GM18868 (cell line): ENCODE measurements at regions not wholly inside any gene's neighbourhood (a gene's known extent, or its start where the extent isn't known, plus 50 kb on each side); places are given as distances from the start of the nearest gene placed in this dataset.

ENCODE experiments used
- ATAC-seq: cut with Tn5 transposase; IDR thresholded peaks from one replicate; pipeline ENCODE4 v1.9.1; 2021; ENCODE audit warnings: mild to moderate bottlenecking, moderate library complexity; ENCODE audit not compliant: unreplicated experiment

DNA sequence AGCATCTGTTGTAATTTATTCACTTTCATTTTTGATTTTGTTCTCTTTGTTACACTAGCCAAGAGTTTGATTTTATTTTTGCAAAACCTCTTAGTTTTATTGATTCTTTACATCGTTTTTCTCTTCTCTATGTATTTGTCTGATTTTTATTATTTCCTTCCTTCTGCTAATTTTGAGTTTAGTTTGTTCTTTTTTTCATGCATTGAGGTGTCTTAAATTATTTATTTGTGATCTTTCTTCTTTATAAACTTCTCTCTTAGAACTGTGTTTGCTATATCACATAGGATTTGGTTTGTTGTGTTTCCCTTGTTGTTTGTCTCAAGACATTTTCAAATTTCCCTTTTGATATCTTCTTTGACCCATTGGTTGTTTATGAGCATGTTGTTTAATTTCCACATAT lies 51.7 kb upstream of the NFKBIA start:
- ATAC-seq, result no peak

DNA sequence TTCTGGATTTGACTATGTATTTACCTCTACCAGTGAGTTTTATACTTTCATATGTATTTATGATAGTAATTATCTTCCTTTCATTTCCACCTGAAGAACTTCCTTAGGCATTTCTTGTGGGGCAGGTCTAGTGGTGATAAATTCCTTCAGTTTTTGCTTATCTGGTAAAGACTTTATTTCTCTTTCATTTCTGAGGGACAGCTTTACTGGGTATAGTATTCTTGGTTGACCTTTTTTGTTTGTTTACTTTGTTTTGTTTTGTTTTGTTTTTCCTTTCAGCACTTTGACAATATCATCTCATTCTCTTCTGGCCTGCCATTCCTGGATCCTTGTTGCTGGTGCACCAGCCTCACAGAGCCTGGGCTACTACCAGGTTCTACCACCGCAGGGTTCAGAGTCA lies 53.9 kb upstream of the NFKBIA start:
- ATAC-seq, result no peak

DNA sequence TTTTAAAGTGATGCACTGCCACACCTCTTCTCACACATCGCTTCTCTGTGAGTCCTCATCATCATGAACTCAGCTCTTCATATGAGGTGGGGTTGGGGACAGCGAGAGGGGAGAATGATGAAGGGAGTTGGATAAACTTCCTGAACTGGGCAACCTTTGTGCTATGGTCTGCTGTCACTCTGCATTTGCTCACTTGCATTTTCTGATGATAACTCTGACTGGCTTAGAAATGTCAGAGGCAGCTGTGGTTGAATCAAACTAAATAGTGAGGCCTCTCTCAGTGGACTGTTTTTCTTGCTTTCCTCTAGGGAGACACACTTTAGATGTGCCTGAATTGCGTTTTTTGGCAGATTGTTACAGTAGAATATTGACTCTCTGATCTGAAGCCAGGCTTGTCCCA lies 55.2 kb upstream of the NFKBIA start:
- ATAC-seq, result no peak

DNA sequence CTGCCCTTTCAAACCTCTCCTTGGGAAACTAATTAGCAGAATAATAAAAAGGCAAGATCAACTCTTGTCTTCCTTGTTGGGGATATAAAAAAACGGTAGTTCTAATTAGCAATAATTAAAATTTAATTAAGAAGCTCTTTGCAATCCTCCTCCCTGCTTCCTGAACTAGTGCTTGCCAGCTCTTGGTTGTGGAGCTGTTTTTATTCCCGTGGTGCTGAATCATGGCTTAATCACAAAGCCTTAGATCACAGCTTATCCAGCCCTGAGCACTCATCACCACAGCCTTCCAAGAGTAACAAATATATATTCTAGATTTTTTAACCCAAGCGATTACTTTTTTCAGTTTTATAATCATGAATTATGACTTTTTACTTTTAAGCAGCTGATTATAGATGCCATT lies 63.2 kb upstream of the INSM2 start:
- ATAC-seq, result no peak

DNA sequence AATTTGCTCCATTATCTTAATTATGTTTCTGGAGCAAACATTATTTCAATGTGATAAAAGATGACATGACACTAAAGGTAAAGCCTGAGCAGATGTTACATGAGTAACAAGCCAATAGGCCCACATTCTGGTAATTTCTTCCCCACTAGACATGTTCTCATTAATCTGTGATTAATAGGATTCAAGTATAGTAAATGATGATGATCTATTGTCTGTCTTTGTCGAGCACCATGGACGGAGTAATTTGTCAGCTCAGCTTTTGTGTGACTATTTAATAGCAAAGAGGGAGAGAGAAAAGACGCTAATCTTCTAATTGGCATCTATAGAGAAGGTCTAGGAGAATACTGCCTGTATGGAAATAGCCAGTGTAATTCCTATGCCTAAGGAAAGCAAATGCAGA lies 62.2 kb upstream of the INSM2 start:
- no peak for ATAC-seq

DNA sequence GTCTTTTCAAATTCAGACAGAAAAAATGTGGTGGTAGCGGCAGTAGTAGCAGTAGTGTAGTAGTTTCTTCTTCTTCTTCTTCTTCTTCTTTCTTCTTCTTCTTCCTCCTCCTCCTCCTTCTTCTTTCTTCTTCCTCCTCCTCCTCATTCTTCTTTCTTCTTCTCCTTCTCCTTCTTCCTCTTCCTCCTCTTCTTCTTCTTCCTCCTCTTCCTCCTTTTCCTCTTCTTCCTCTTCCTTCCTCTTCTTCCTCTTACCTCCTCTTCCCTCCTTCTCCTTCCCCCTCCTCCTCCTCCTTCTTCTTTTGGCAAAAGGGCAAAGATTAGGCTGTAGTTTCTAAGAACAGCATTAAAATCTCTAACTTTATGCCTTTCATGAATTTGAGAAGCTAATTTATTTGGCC lies 59.6 kb upstream of the INSM2 start:
- no peak for ATAC-seq

DNA sequence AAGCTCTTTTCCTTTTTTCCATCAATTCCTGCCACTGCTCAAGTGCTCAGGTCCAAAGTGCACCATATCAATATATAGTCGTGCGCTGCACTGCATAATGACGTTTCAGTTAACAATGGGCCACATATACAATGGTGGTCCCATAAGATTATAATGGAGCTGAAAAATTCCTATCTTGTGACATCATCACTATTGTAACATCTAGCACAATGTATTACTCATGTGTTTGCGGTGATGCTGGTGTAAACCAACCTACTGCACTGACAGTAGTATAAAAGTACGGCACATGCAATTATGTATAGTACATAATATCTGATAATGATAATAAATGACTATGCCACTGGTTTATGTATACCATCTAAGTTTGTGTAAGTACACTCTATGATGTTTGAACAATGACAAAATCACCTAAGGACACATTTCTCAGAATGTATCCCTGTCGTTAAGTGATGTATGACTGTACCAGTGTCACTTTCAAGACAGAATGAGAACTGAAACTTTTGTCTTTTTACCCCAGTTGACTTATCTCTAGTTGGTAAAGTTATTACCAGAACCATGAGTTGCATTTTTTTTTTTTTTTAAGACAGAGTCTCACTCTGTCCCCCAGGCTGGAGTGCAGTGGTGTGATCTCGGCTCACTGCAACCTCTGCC lies 53.7 kb upstream of the INSM2 start:
- peak; percentile 98 for ATAC-seq

DNA sequence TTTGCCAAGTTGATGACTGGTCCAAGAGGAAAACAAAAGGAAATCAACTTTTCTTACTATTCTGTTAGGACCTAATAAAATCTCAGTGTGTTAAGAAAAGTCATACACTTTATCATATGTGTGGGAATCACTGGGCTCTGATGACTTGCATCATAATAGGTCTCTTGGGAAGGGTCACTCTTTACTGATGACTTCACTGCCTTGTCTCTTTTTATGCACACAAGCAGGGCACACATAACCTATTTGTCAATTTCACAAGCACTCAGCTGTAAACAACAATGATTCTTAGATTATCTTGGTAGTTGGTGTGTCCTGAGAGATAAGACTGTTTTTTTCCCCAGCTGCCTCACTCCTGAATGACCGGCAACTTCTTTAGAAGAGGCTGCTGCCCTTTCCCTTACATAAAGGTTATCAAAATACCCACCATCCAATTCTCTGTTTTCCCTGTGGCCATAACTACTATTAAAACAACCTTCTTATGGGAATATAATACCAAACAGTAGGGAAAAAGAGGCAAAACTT lies 50.9 kb upstream of the INSM2 start:
- no peak for ATAC-seq
